ENCODE measurements at regions not wholly inside any gene's neighbourhood (a gene's known extent, or its start where the extent isn't known, plus 50 kb on each side); places are given as distances from the start of the nearest gene placed in this dataset.
"Not testable (repeated sequence)": the region's sequence is repeated elsewhere in the genome, so short reads cannot be mapped to it uniquely, and the experiment has no call there.

GRCh38 chr1:73183581-73183980, 901.2 kb upstream of the NEGR1 start:
- DNase-seq = not testable (repeated sequence)

GRCh38 chr1:73181190-73181540, 898.8 kb upstream of the NEGR1 start:
- DNase-seq = no peak

GRCh38 chr1:73180397-73181189, 898.3 kb upstream of the NEGR1 start:
- DNase-seq = no peak

- no peak for DNase-seq
These were observed 894.6 kb upstream of the NEGR1 start for GRCh38 chr1:73176902-73177301.

GRCh38 chr1:73167009-73167657, 884.8 kb upstream of the NEGR1 start:
- DNase-seq = no peak

GRCh38 chr1:73162564-73162963, 880.2 kb upstream of the NEGR1 start:
- no peak for DNase-seq

- no peak for DNase-seq
These were observed 879.1 kb upstream of the NEGR1 start for GRCh38 chr1:73161418-73161817.

GRCh38 chr1:73160759-73161158, 878.4 kb upstream of the NEGR1 start:
- no peak for DNase-seq

GRCh38 chr1:73144311-73144710, 862.0 kb upstream of the NEGR1 start:
- no peak for DNase-seq

- no peak for DNase-seq
These were observed 854.6 kb upstream of the NEGR1 start for GRCh38 chr1:73136975-73137374.

- DNase-seq = no peak
These were observed 824.6 kb upstream of the NEGR1 start for GRCh38 chr1:73106931-73107330.

GRCh38 chr1:73105755-73106154, 823.4 kb upstream of the NEGR1 start:
- no peak for DNase-seq

- DNase-seq = no peak
These were observed 822.4 kb upstream of the NEGR1 start for GRCh38 chr1:73104749-73105148.

GRCh38 chr1:73100216-73100615, 817.9 kb upstream of the NEGR1 start:
- DNase-seq = no peak

- no peak for DNase-seq
These were observed 815.6 kb upstream of the NEGR1 start for GRCh38 chr1:73097917-73098316.

- DNase-seq = no peak
These were observed 814.5 kb upstream of the NEGR1 start for GRCh38 chr1:73096841-73097240.

GRCh38 chr1:73092383-73092782, 810.0 kb upstream of the NEGR1 start:
- DNase-seq = no peak

- no peak for DNase-seq
These were observed 784.5 kb upstream of the NEGR1 start for GRCh38 chr1:73066866-73067265.

- DNase-seq = no peak
These were observed 783.2 kb upstream of the NEGR1 start for GRCh38 chr1:73065339-73066041.

- DNase-seq = no peak
These were observed 774.5 kb upstream of the NEGR1 start for GRCh38 chr1:73056826-73057225.

- DNase-seq = peak; percentile 29
These were observed 762.1 kb upstream of the NEGR1 start for GRCh38 chr1:73044241-73045036.

GRCh38 chr1:73042403-73042802, 760.1 kb upstream of the NEGR1 start:
- no peak for DNase-seq

GRCh38 chr1:73040811-73041210, 758.5 kb upstream of the NEGR1 start:
- no peak for DNase-seq

Data from femur (tissue), 1 donor.